UCSD-AML1 (cell line): ENCODE measurements at regions not wholly inside any gene's neighbourhood (a gene's known extent, or its start where the extent isn't known, plus 50 kb on each side); places are given as distances from the start of the nearest gene placed in this dataset.
A peak's percentile ranks its signal among the peaks of the same experiment; 100 is the strongest.

Experiments used
- DNase-seq: peaks from one replicate; lab custom pipeline; 2025; ENCODE audit not compliant: unreplicated experiment; lab: John Stamatoyannopoulos, UW

- DNase-seq = no peak
Measured at GRCh38 chr3:168266335-168266734, 170.6 kb upstream of the GOLIM4 start.

- no peak for DNase-seq
Measured at GRCh38 chr3:168262887-168263286, 167.2 kb upstream of the GOLIM4 start.

- no peak for DNase-seq
Measured at GRCh38 chr3:168260859-168261258, 165.1 kb upstream of the GOLIM4 start.

- DNase-seq = no peak
Measured at GRCh38 chr3:168251371-168251770, 155.6 kb upstream of the GOLIM4 start.

GRCh38 chr3:168250415-168250861, 154.7 kb upstream of the GOLIM4 start:
- no peak for DNase-seq

GRCh38 chr3:168249550-168250414, 154.1 kb upstream of the GOLIM4 start:
- DNase-seq = peak; percentile 62

- no peak for DNase-seq
Measured at GRCh38 chr3:168249205-168249549, 153.5 kb upstream of the GOLIM4 start.

GRCh38 chr3:168248383-168249204, 152.9 kb upstream of the GOLIM4 start:
- DNase-seq = no peak

GRCh38 chr3:168241156-168241555, 145.4 kb upstream of the GOLIM4 start:
- no peak for DNase-seq

- no peak for DNase-seq
Measured at GRCh38 chr3:168239287-168239686, 143.6 kb upstream of the GOLIM4 start.

- DNase-seq = no peak
Measured at GRCh38 chr3:168233001-168233400, 137.3 kb upstream of the GOLIM4 start.

- DNase-seq = no peak
Measured at GRCh38 chr3:168223085-168223484, 127.4 kb upstream of the GOLIM4 start.

GRCh38 chr3:168220556-168220955, 124.8 kb upstream of the GOLIM4 start:
- no peak for DNase-seq

GRCh38 chr3:168219530-168219929, 123.8 kb upstream of the GOLIM4 start:
- DNase-seq = no peak

GRCh38 chr3:168218600-168218999, 122.9 kb upstream of the GOLIM4 start:
- DNase-seq = no peak

GRCh38 chr3:168216851-168217250, 121.1 kb upstream of the GOLIM4 start:
- no peak for DNase-seq

GRCh38 chr3:168213920-168214319, 118.2 kb upstream of the GOLIM4 start:
- no peak for DNase-seq

- DNase-seq = no peak
Measured at GRCh38 chr3:168212664-168213285, 117.1 kb upstream of the GOLIM4 start.

GRCh38 chr3:168205451-168205850, 109.7 kb upstream of the GOLIM4 start:
- no peak for DNase-seq

GRCh38 chr3:168197162-168197561, 101.4 kb upstream of the GOLIM4 start:
- DNase-seq = no peak

- DNase-seq = no peak
Measured at GRCh38 chr3:168191856-168192255, 96.1 kb upstream of the GOLIM4 start.

- DNase-seq = no peak
Measured at GRCh38 chr3:168187233-168187632, 91.5 kb upstream of the GOLIM4 start.
